Neural cell (in vitro differentiated cells): ENCODE measurements at regions not wholly inside any gene's neighbourhood (a gene's known extent, or its start where the extent isn't known, plus 50 kb on each side); places are given as distances from the start of the nearest gene placed in this dataset.

ENCODE experiments used
- H2AFZ ChIP-seq: fragments of 200-600, 300-800 bp; sonication (generic), shearing (Covaris generic); 2 replicates; pipeline ENCODE4 v1.6.0; 2014; ENCODE audit warnings: low read depth, mild to moderate bottlenecking, antibody characterized with exemption, low read length, moderate library complexity
- H3F3A ChIP-seq: fragments of 200-600 bp; shearing (Covaris generic); 2 replicates; pipeline ENCODE4 v1.6.1; 2016; ENCODE audit warnings: mild to moderate bottlenecking, moderate library complexity, mixed read lengths, antibody characterized with exemption, low read length; ENCODE audit not compliant: insufficient read depth, poor library complexity, severe bottlenecking
- H3K27ac ChIP-seq: fragments of 200-600, 300-800 bp; sonication (generic), shearing (Covaris generic); 2 replicates; pipeline ENCODE4 v1.5.1; 2014; ENCODE audit warnings: mild to moderate bottlenecking, low read length, moderate library complexity
- H3K27me3 ChIP-seq: fragments of 300-800, 200-600 bp; sonication (generic), shearing (Covaris generic); 2 replicates; pipeline ENCODE4 v1.6.0; 2014; ENCODE audit warnings: mild to moderate bottlenecking, low read depth, low read length, moderate library complexity; ENCODE audit not compliant: insufficient read depth
- H3K36me3 ChIP-seq: fragments of 300-800, 200-600 bp; sonication (generic), shearing (Covaris generic); 2 replicates; pipeline ENCODE4 v1.5.1; 2014; ENCODE audit warnings: mild to moderate bottlenecking, antibody characterized with exemption, low read length, moderate library complexity; ENCODE audit not compliant: insufficient read depth
- H3K4me2 ChIP-seq: fragments of 300-800, 200-600 bp; sonication (generic), shearing (Covaris generic); 2 replicates; pipeline ENCODE4 v1.6.0; 2014; ENCODE audit warnings: mild to moderate bottlenecking, low read length
- H3K4me3 ChIP-seq: fragments of 300-800, 200-600 bp; sonication (generic), shearing (Covaris generic); 2 replicates; pipeline ENCODE4 v1.5.1; 2014; ENCODE audit warnings: mild to moderate bottlenecking, low read length, moderate library complexity
- H3K79me2 ChIP-seq: fragments of 200-600 bp; shearing (Covaris generic); replicated peaks from 2 replicates; pipeline ENCODE4 v1.6.0; 2014; ENCODE audit warnings: mild to moderate bottlenecking, low read length, moderate library complexity; ENCODE audit not compliant: insufficient read depth
- H3K9ac ChIP-seq: fragments of 300-800, 200-600 bp; sonication (generic), shearing (Covaris generic); 2 replicates; pipeline ENCODE4 v1.6.1; 2016; ENCODE audit warnings: mild to moderate bottlenecking, low read length, mixed read lengths
- H3K9me2 ChIP-seq: fragments of 200-600 bp; shearing (Covaris generic); 2 replicates; pipeline ENCODE4 v1.6.1; 2016; ENCODE audit warnings: mild to moderate bottlenecking, low read length, mixed read lengths; ENCODE audit not compliant: insufficient read depth
- H3K9me3 ChIP-seq: fragments of 200-600, 300-800 bp; sonication (generic), shearing (Covaris generic); 2 replicates; pipeline ENCODE4 v1.6.1; 2016; ENCODE audit warnings: mild to moderate bottlenecking, mixed run types, low read length, moderate library complexity, mixed read lengths
- H4K20me1 ChIP-seq: fragments of 200-600 bp; shearing (Covaris generic); 2 replicates; pipeline ENCODE4 v1.6.1; 2016; ENCODE audit warnings: mild to moderate bottlenecking, mixed run types; ENCODE audit not compliant: insufficient read depth
- EP300 ChIP-seq: fragments of 450-650 bp; conservative IDR thresholded peaks from 2 replicates; pipeline ENCODE4 v1.6.1; 2014; ENCODE audit warnings: antibody characterized with exemption, mild to moderate bottlenecking, moderate library complexity; ENCODE audit not compliant: poor library complexity, severe bottlenecking
- EZH2 ChIP-seq: fragments of 200-600, 300-800 bp; shearing (Covaris generic), sonication (generic); IDR thresholded peaks from 2 replicates; pipeline ENCODE4 v1.6.1; 2014; ENCODE audit warnings: antibody characterized with exemption, low read length, borderline replicate concordance, mild to moderate bottlenecking; ENCODE audit not compliant: insufficient read depth, poor library complexity, severe bottlenecking
- MXI1 ChIP-seq: fragments of 450-650 bp; conservative IDR thresholded peaks from 2 replicates; pipeline ENCODE4 v1.6.1; 2014; ENCODE audit warnings: antibody characterized with exemption, mild to moderate bottlenecking; ENCODE audit not compliant: poor library complexity, severe bottlenecking
- POLR2AphosphoS5 ChIP-seq: IDR thresholded peaks from 2 replicates; pipeline ENCODE4 v1.6.1; 2012
- RAD21 ChIP-seq: fragments of 450-650 bp; conservative IDR thresholded peaks from 2 replicates; pipeline ENCODE4 v1.6.1; 2014; ENCODE audit warnings: antibody characterized with exemption, mild to moderate bottlenecking, moderate library complexity
- SMC3 ChIP-seq: fragments of 450-650 bp; conservative IDR thresholded peaks from 2 replicates; pipeline ENCODE4 v1.6.1; 2014; ENCODE audit warnings: antibody characterized with exemption, mild to moderate bottlenecking, moderate library complexity; ENCODE audit not compliant: poor library complexity
- TAF1 ChIP-seq: IDR thresholded peaks from 2 replicates; pipeline ENCODE4 v1.6.1; 2012; ENCODE audit warnings: low read depth
- TF ChIP-seq, protein P1 (sequence below): IDR thresholded peaks from 2 replicates; pipeline ENCODE4 v1.6.1; 2012; ENCODE audit warnings: borderline replicate concordance
- TF ChIP-seq, protein P2 (sequence below): fragments of 450-650 bp; IDR thresholded peaks from 2 replicates; pipeline ENCODE4 v1.5.1; 2014; ENCODE audit warnings: antibody characterized with exemption, mild to moderate bottlenecking, moderate library complexity; ENCODE audit not compliant: poor library complexity, severe bottlenecking

DNA sequence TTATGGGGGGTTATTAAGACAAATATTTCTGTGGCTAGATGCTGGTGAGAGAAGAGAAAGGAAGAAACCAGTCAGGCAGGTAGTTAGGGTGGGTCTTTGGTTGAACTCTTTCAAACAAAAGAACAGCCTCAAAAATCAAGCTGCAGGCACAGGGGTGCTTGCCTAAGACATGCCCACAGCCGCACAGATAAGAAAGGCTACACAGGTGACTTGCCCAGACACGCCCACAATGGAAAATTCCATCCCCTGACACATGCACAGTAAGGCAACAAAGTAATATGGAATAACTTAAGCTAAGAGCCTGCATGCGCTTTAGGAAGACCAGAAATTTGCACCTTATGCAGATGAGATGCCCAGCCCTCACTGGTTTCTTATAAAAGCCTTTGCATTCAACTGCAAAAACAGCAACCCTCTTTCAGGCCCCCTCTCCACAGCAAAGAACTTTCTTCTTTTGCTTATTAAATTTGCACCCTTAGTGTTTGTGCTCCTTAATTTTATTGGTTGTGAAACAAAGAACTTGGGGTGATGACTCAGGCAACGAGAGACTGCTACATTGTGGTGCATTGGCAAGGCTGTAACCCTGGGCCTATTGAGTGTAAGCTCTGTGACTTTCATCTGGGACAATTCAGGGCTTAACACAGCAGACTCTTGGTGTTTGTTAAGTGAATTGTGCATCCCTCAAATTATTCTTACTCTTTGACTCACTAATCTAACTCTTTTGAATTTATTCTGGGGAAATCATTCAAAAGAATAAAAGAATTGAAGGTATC lies 149.4 kb downstream of the RPAP3 start:
- Histone ChIP-seq H3K27me3 (no peaks in the 10 kb centered on the region), H3K4me2 (no peak overlapping the region), H2AFZ (no peak overlapping the region), H3K9me3 (no peaks in the 10 kb centered on the region), H3K79me2 (no peaks in the 10 kb centered on the region), H3K4me3 (no peak overlapping the region), H3K9me2 (no peaks in the 10 kb centered on the region), H3F3A (no peaks in the 10 kb centered on the region), H4K20me1 (no peaks in the 10 kb centered on the region), H3K9ac (no peak overlapping the region), H3K27ac (no peak overlapping the region), H3K36me3 (no peaks in the 10 kb centered on the region)
- TF ChIP-seq TAF1: no peak
- TF ChIP-seq, protein P1, sequence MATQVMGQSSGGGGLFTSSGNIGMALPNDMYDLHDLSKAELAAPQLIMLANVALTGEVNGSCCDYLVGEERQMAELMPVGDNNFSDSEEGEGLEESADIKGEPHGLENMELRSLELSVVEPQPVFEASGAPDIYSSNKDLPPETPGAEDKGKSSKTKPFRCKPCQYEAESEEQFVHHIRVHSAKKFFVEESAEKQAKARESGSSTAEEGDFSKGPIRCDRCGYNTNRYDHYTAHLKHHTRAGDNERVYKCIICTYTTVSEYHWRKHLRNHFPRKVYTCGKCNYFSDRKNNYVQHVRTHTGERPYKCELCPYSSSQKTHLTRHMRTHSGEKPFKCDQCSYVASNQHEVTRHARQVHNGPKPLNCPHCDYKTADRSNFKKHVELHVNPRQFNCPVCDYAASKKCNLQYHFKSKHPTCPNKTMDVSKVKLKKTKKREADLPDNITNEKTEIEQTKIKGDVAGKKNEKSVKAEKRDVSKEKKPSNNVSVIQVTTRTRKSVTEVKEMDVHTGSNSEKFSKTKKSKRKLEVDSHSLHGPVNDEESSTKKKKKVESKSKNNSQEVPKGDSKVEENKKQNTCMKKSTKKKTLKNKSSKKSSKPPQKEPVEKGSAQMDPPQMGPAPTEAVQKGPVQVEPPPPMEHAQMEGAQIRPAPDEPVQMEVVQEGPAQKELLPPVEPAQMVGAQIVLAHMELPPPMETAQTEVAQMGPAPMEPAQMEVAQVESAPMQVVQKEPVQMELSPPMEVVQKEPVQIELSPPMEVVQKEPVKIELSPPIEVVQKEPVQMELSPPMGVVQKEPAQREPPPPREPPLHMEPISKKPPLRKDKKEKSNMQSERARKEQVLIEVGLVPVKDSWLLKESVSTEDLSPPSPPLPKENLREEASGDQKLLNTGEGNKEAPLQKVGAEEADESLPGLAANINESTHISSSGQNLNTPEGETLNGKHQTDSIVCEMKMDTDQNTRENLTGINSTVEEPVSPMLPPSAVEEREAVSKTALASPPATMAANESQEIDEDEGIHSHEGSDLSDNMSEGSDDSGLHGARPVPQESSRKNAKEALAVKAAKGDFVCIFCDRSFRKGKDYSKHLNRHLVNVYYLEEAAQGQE: no peak
- no peak for TF ChIP-seq EZH2
- no peak for TF ChIP-seq EP300
- TF ChIP-seq, protein P2, sequence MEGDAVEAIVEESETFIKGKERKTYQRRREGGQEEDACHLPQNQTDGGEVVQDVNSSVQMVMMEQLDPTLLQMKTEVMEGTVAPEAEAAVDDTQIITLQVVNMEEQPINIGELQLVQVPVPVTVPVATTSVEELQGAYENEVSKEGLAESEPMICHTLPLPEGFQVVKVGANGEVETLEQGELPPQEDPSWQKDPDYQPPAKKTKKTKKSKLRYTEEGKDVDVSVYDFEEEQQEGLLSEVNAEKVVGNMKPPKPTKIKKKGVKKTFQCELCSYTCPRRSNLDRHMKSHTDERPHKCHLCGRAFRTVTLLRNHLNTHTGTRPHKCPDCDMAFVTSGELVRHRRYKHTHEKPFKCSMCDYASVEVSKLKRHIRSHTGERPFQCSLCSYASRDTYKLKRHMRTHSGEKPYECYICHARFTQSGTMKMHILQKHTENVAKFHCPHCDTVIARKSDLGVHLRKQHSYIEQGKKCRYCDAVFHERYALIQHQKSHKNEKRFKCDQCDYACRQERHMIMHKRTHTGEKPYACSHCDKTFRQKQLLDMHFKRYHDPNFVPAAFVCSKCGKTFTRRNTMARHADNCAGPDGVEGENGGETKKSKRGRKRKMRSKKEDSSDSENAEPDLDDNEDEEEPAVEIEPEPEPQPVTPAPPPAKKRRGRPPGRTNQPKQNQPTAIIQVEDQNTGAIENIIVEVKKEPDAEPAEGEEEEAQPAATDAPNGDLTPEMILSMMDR: no peak
- TF ChIP-seq SMC3: no peak
- TF ChIP-seq RAD21: no peak
- no peak for TF ChIP-seq MXI1
- no peak for TF ChIP-seq POLR2AphosphoS5

DNA sequence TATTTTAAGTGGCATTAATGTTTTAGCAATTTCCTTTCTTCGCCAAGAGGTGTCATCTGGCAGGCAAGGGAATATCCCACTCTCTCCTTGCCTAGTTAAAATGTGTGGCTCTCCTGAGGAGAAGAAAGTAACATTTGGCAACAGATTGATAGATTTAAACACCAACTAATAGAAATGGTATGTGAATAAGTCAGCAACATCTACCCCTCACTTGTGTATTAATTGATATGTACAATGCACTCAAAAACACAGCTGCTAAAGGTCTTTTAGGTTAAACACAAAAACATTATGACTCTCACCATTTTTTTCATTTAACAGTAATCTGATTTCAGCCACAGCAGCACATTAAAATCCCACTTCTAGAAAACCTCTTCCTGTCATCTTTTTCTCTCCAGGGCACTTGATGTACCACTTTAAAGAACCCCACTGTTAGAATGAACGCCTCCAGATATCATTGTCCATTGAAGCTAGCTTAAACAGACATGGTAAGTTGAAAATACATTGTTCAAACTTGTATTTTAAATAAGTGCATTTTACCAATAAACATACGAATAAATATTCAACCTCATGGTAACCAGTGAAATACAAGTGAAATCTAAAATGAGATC lies 151.7 kb downstream of the RPAP3 start:
- Histone ChIP-seq H3K4me2 (no peak overlapping the region), H3K4me3 (no peak overlapping the region), H3K27ac (peak overlapping the region; percentile 17), H3F3A (no peaks in the 10 kb centered on the region), H3K79me2 (no peaks in the 10 kb centered on the region), H3K9ac (no peak overlapping the region), H3K36me3 (no peaks in the 10 kb centered on the region), H3K9me2 (no peaks in the 10 kb centered on the region), H3K27me3 (no peaks in the 10 kb centered on the region), H2AFZ (no peak overlapping the region), H4K20me1 (no peaks in the 10 kb centered on the region), H3K9me3 (no peaks in the 10 kb centered on the region)
- TF ChIP-seq EZH2: no peak
- TF ChIP-seq POLR2AphosphoS5: peak; percentile 49
- TF ChIP-seq MXI1: no peak
- peak; percentile 22 for TF ChIP-seq EP300
